ENCODE measurements at regions not wholly inside any gene's neighbourhood (a gene's known extent, or its start where the extent isn't known, plus 50 kb on each side); places are given as distances from the start of the nearest gene placed in this dataset.
"Not testable (repeated sequence)": the region's sequence is repeated elsewhere in the genome, so short reads cannot be mapped to it uniquely, and the experiment has no call there.

- TF ChIP-seq CTCF (IDR thresholded peaks at IDR 0.05) (no peak), POLR2AphosphoS5 (IDR thresholded peaks at IDR 0.05) (no peak), POLR2A (IDR thresholded peaks at IDR 0.05) (no peak)
- no peak overlapping the region for H3K4me3 ChIP-seq
- H3K9me3 ChIP-seq = no peaks in the 10 kb centered on the region
- intact Hi-C loops (cut with DNase I) = no loop called here
- no peaks in the 10 kb centered on the region for H3K36me3 ChIP-seq
- no peaks in the 10 kb centered on the region for H3K4me1 ChIP-seq (replicated peaks)
- H3K27me3 ChIP-seq (replicated peaks; ENCODE audit: insufficient read depth) = no peaks in the 10 kb centered on the region
- no peak overlapping the region for H3K27ac ChIP-seq
- WGBS = 97% methylated on average over 6 of the region's 6 CpGs
- no peak for DNase-seq (ENCODE audit: low spot score)
These were observed 311.2 kb downstream of the FOXO1 start for GRCh38 chr13:40355126-40355724.

- Histone ChIP-seq H3K36me3 (no peaks in the 10 kb centered on the region), H3K4me3 (no peak overlapping the region), H3K9me3 (no peaks in the 10 kb centered on the region), H3K4me1 (replicated peaks) (no peaks in the 10 kb centered on the region), H3K27me3 (replicated peaks; ENCODE audit: insufficient read depth) (no peaks in the 10 kb centered on the region), H3K27ac (no peak overlapping the region)
- TF ChIP-seq CTCF (IDR thresholded peaks at IDR 0.05) = no peak
- TF ChIP-seq POLR2A (IDR thresholded peaks at IDR 0.05) = no peak
- no peak for TF ChIP-seq POLR2AphosphoS5 (IDR thresholded peaks at IDR 0.05)
- 96% methylated on average over 6 of the region's 6 CpGs for WGBS
- DNase-seq (ENCODE audit: low spot score) = no peak
- intact Hi-C loops (cut with DNase I) = no loop called here
These were observed 310.4 kb downstream of the FOXO1 start for GRCh38 chr13:40356011-40356410.

- intact Hi-C loops (cut with DNase I) = not testable (repeated sequence)
- 62% methylated on average over 22 of the region's 22 CpGs for WGBS
These were observed 310.0 kb downstream of the FOXO1 start for GRCh38 chr13:40356458-40356857.

GRCh38 chr13:40362502-40362901 is 303.9 kb downstream of the FOXO1 start:
- H3K9me3 ChIP-seq = no peaks in the 10 kb centered on the region
- H3K36me3 ChIP-seq = no peaks in the 10 kb centered on the region
- no peaks in the 10 kb centered on the region for H3K4me1 ChIP-seq (replicated peaks)
- intact Hi-C loops (cut with DNase I) = no loop called here
- H3K27ac ChIP-seq = no peak overlapping the region
- 91% methylated on average over 5 of the region's 5 CpGs for WGBS
- no peak for DNase-seq (ENCODE audit: low spot score)
- TF ChIP-seq CTCF (IDR thresholded peaks at IDR 0.05) (no peak), POLR2A (IDR thresholded peaks at IDR 0.05) (no peak), POLR2AphosphoS5 (IDR thresholded peaks at IDR 0.05) (no peak)
- no peaks in the 10 kb centered on the region for H3K27me3 ChIP-seq (replicated peaks; ENCODE audit: insufficient read depth)
- H3K4me3 ChIP-seq = no peak overlapping the region

More at GRCh38 chr13:40356458-40356857, 310.0 kb downstream of the FOXO1 start:
- H3K4me1 ChIP-seq (replicated peaks); H3K27me3 ChIP-seq (replicated peaks; ENCODE audit: insufficient read depth); H3K4me3 ChIP-seq; H3K27ac ChIP-seq; DNase-seq (ENCODE audit: low spot score); H3K36me3 ChIP-seq; H3K9me3 ChIP-seq: not testable (repeated sequence)

- no peak overlapping the region for H3K27ac ChIP-seq
- H3K27me3 ChIP-seq (replicated peaks; ENCODE audit: insufficient read depth) = no peaks in the 10 kb centered on the region
- TF ChIP-seq POLR2AphosphoS5 (IDR thresholded peaks at IDR 0.05) (no peak), CTCF (IDR thresholded peaks at IDR 0.05) (no peak), POLR2A (IDR thresholded peaks at IDR 0.05) (no peak)
- no peak for DNase-seq (ENCODE audit: low spot score)
- intact Hi-C loops (cut with DNase I) = no loop called here
- no peaks in the 10 kb centered on the region for H3K9me3 ChIP-seq
- no peaks in the 10 kb centered on the region for H3K36me3 ChIP-seq
- 74% methylated on average over 1 of the region's 1 CpG for WGBS
- H3K4me3 ChIP-seq = no peak overlapping the region
- no peaks in the 10 kb centered on the region for H3K4me1 ChIP-seq (replicated peaks)
These were observed 302.8 kb downstream of the FOXO1 start for GRCh38 chr13:40363653-40364052.
